ENCODE measurements at regions not wholly inside any gene's neighbourhood (a gene's known extent, or its start where the extent isn't known, plus 50 kb on each side); places are given as distances from the start of the nearest gene placed in this dataset.

- intact Hi-C loops (cut with micrococcal nuclease), result no loop called here
- POLR2A ChIA-PET, result no interaction called here
Observed at GRCh38 chr4:53785996-53786395, 194.7 kb upstream of the LNX1 start.

GRCh38 chr4:53784112-53784511, 192.8 kb upstream of the LNX1 start:
- POLR2A ChIA-PET, result no interaction called here
- Histone ChIP-seq H3K9me2 (ENCODE audit: insufficient read depth) (no peaks in the 10 kb centered on the region), H3K4me1 (ENCODE audit: control insufficient read depth in 1 of 2, insufficient read depth in 2 of 2, low read length in 2 of 2) (no peaks in the 10 kb centered on the region), H3K4me2 (ENCODE audit: low read length) (no peak overlapping the region), H3K9ac (ENCODE audit: low read length) (no peak overlapping the region), H3K9me3 (ENCODE audit: control insufficient read depth in 1 of 2, insufficient read depth in 1 of 2, low read depth in 1 of 2, low read length in 2 of 2) (no peaks in the 10 kb centered on the region), H3K27me3 (ENCODE audit: insufficient read depth, low read length) (peaks cover 33% of the 10 kb centered on the region), H3K4me3 (replicated peaks in 1 of 2; ENCODE audit: low read depth in 1 of 2, low read length in 2 of 2) (no peak overlapping the region), H3K27ac (ENCODE audit: low read depth, low read length) (no peak overlapping the region), H4K20me1 (ENCODE audit: insufficient read depth) (no peaks in the 10 kb centered on the region), H2AFZ (ENCODE audit: low read depth, low read length, poor library complexity, severe bottlenecking) (no peak overlapping the region), H3K79me2 (ENCODE audit: insufficient read depth, low read length) (no peaks in the 10 kb centered on the region), H3K36me3 (ENCODE audit: control insufficient read depth in 1 of 2, insufficient read depth in 2 of 2, low read length in 2 of 2) (no peaks in the 10 kb centered on the region)
- intact Hi-C loops (cut with micrococcal nuclease), result no loop called here
- DNase-seq (ENCODE audit: low read depth, low spot score) (no peak), ATAC-seq (no peak)
- CTCF ChIA-PET, result no interaction called here
- TF ChIP-seq FOSL1 (IDR thresholded peaks at IDR 0.05; ENCODE audit: low read depth), result no peak
- TF ChIP-seq CBX3 (IDR thresholded peaks at IDR 0.05; ENCODE audit: low read depth), result no peak
- TF ChIP-seq RAD21 (IDR thresholded peaks at IDR 0.05; ENCODE audit: low read depth), result no peak
- TF ChIP-seq POLR2AphosphoS5 (IDR thresholded peaks at IDR 0.05; ENCODE audit: low read depth, low read length), result no peak
- TF ChIP-seq ZFX (IDR thresholded peaks at IDR 0.05), result no peak
- no TSS peak for BruUV-seq (replicated peaks)
- RAD21 ChIA-PET (ENCODE audit: low non-redundant PET in 1 of 2, low total read pairs in 2 of 2, uncharacterized antibody in 2 of 2, unreplicated experiment in 2 of 2), result no interaction called here

More at GRCh38 chr4:53785996-53786395, 194.7 kb upstream of the LNX1 start:
- ChIA-PET CTCF (no interaction called here), RAD21 (ENCODE audit: low non-redundant PET in 1 of 2, low total read pairs in 2 of 2, uncharacterized antibody in 2 of 2, unreplicated experiment in 2 of 2) (no interaction called here)
- no peaks in the 10 kb centered on the region for H3K9me3 ChIP-seq (ENCODE audit: control insufficient read depth in 1 of 2, insufficient read depth in 1 of 2, low read depth in 1 of 2, low read length in 2 of 2)
- no peak overlapping the region for H3K9ac ChIP-seq (ENCODE audit: low read length)
- no peak overlapping the region for H3K4me2 ChIP-seq (ENCODE audit: low read length)
- no peak overlapping the region for H3K27ac ChIP-seq (ENCODE audit: low read depth, low read length)
- no peak for DNase-seq (ENCODE audit: low read depth, low spot score)
- no peak overlapping the region for H3K4me3 ChIP-seq (replicated peaks in 1 of 2; ENCODE audit: low read depth in 1 of 2, low read length in 2 of 2)
- H4K20me1 ChIP-seq (ENCODE audit: insufficient read depth), result no peaks in the 10 kb centered on the region
- no peak overlapping the region for H2AFZ ChIP-seq (ENCODE audit: low read depth, low read length, poor library complexity, severe bottlenecking)
- no peaks in the 10 kb centered on the region for H3K36me3 ChIP-seq (ENCODE audit: control insufficient read depth in 1 of 2, insufficient read depth in 2 of 2, low read length in 2 of 2)
- ATAC-seq, result no peak
- TF ChIP-seq EGR1 (IDR thresholded peaks at IDR 0.05; ENCODE audit: low read depth) (no peak), SP1 (IDR thresholded peaks at IDR 0.05; ENCODE audit: low read depth) (no peak), EZH2 (IDR thresholded peaks at IDR 0.05) (no peak), RAD21 (IDR thresholded peaks at IDR 0.05; ENCODE audit: low read depth) (no peak), ELF1 (IDR thresholded peaks at IDR 0.05; ENCODE audit: borderline replicate concordance, low read depth) (no peak), EZH2phosphoT487 (IDR thresholded peaks at IDR 0.05; ENCODE audit: borderline replicate concordance) (no peak), TCF7L2 (IDR thresholded peaks at IDR 0.05; ENCODE audit: borderline replicate concordance, extremely low read depth, insufficient read depth, insufficient read length) (no peak), SRF (IDR thresholded peaks at IDR 0.05; ENCODE audit: low read depth) (no peak), FOSL1 (IDR thresholded peaks at IDR 0.05; ENCODE audit: low read depth) (no peak), SIN3A (IDR thresholded peaks at IDR 0.05; ENCODE audit: low read depth) (no peak), ZNF274 (IDR thresholded peaks at IDR 0.05; ENCODE audit: low read depth, low read length) (no peak), ZFX (IDR thresholded peaks at IDR 0.05) (no peak), POLR2AphosphoS5 (IDR thresholded peaks at IDR 0.05; ENCODE audit: low read depth, low read length) (no peak)
- H3K27me3 ChIP-seq (ENCODE audit: insufficient read depth, low read length), result peaks cover 29% of the 10 kb centered on the region
- no peaks in the 10 kb centered on the region for H3K79me2 ChIP-seq (ENCODE audit: insufficient read depth, low read length)
- no TSS peak for BruUV-seq (replicated peaks)
- no peaks in the 10 kb centered on the region for H3K9me2 ChIP-seq (ENCODE audit: insufficient read depth)
- no peaks in the 10 kb centered on the region for H3K4me1 ChIP-seq (ENCODE audit: control insufficient read depth in 1 of 2, insufficient read depth in 2 of 2, low read length in 2 of 2)

Data from HCT116 (cell line).